ENCODE measurements at regions not wholly inside any gene's neighbourhood (a gene's known extent, or its start where the extent isn't known, plus 50 kb on each side); places are given as distances from the start of the nearest gene placed in this dataset.

- TF ChIP-seq CTCF (IDR thresholded peaks at IDR 0.05) (no peak), POLR2A (IDR thresholded peaks at IDR 0.05) (no peak)
Measured at GRCh38 chr11:23221366-23221765, 361.1 kb upstream of the CCDC179 start.
